GM12892 (cell line): ENCODE measurements at regions not wholly inside any gene's neighbourhood (a gene's known extent, or its start where the extent isn't known, plus 50 kb on each side); places are given as distances from the start of the nearest gene placed in this dataset.

Experiments used
- POLR2A ChIP-seq: IDR thresholded peaks from 2 replicates; pipeline ENCODE4 v1.6.1; 2011; ENCODE audit warnings: low read depth, low read length, control low read depth
- POLR2AphosphoS5 ChIP-seq: IDR thresholded peaks from 2 replicates; pipeline ENCODE4 v1.6.1; 2011; ENCODE audit warnings: low read depth, low read length, control low read depth
- TAF1 ChIP-seq: IDR thresholded peaks from 2 replicates; pipeline ENCODE4 v1.6.1; 2011; ENCODE audit warnings: low read depth, mild to moderate bottlenecking, control low read depth, low read length, borderline replicate concordance

DNA sequence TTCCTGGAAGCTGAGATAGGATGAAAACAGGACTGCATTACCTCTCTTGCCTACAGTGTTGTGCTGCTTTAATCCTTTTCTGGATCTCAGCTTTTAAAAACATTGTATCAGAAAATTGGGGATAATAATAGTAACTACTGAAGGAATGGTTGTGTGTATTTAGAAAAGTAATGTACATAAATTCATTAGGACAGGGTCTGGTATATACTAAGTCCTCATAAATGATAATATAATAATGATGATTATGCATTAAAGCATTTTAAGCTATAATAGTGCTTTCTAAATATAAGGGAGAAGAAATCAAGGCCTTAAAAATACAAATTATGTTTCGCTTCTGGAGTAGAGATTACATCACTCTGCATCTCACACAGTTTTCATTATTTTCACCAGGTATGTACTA lies 530.1 kb downstream of the ZNF385D start:
- no peak for TF ChIP-seq POLR2A
- no peak for TF ChIP-seq TAF1
- no peak for TF ChIP-seq POLR2AphosphoS5
